H1 (cell line): ENCODE measurements at regions not wholly inside any gene's neighbourhood (a gene's known extent, or its start where the extent isn't known, plus 50 kb on each side); places are given as distances from the start of the nearest gene placed in this dataset.

Experiments
- CTCF ChIA-PET: fragments of 300-600 bp; sonication (Branson Sonifier 250); formaldehyde crosslinking; loops from one replicate; lab custom pipeline; 2021; ENCODE audit not compliant: partially characterized antibody; lab: Charles Lee
- POLR2A ChIA-PET: fragments of 300-600 bp; sonication (Branson Sonifier 250); formaldehyde crosslinking; loops from one replicate; lab custom pipeline; 2021; ENCODE audit warnings: inconsistent platforms; ENCODE audit not compliant: partially characterized antibody; lab: Charles Lee
- DNase-seq, 2 experiments: peaks; one replicate each; pipeline versions ENCODE4 v3.0.0 to v3.0.0-alpha.2; 2010 to 2022; ENCODE audit warnings: low spot score in 2 of 2, low read depth in 1 of 2, mixed read lengths in 1 of 2
- FAIRE-seq: peaks from 2 replicates; lab custom pipeline; 2011; peaks lifted over from hg19 to GRCh38; lab: Jason Lieb, UNC
- H2AFZ ChIP-seq: 2 replicates; pipeline ENCODE4 v1.8.1; 2012; ENCODE audit warnings: low read length, inconsistent platforms
- H2AK5ac ChIP-seq: 2 replicates; pipeline ENCODE4 v1.6.1; 2013; ENCODE audit warnings: low read depth, low read length
- H2BK120ac ChIP-seq: replicated peaks from 2 replicates; pipeline ENCODE3; 2013; ENCODE audit warnings: low read depth, low read length, inconsistent platforms
- H2BK12ac ChIP-seq: 2 replicates; pipeline ENCODE4 v1.6.1; 2013; ENCODE audit warnings: low read depth, low read length
- H2BK15ac ChIP-seq: 2 replicates; pipeline ENCODE4 v1.6.1; 2013; ENCODE audit warnings: low read length
- H2BK20ac ChIP-seq: 2 replicates; pipeline ENCODE4 v1.6.1; 2013; ENCODE audit warnings: low read length
- H2BK5ac ChIP-seq: 2 replicates; pipeline ENCODE4 v1.6.1; 2013; ENCODE audit warnings: low read depth, low read length
- H3K14ac ChIP-seq: 2 replicates; pipeline ENCODE4 v1.6.1; 2013; ENCODE audit warnings: inconsistent platforms; ENCODE audit not compliant: insufficient read length
- H3K18ac ChIP-seq: 2 replicates; pipeline ENCODE4 v1.6.1; 2013; ENCODE audit warnings: low read length; ENCODE audit errors: extremely low read depth
- H3K23ac ChIP-seq: 2 replicates; pipeline ENCODE4 v1.6.1; 2013; ENCODE audit warnings: inconsistent platforms; ENCODE audit not compliant: insufficient read length
- H3K23me2 ChIP-seq: 2 replicates; pipeline ENCODE4 v1.6.1; 2013; ENCODE audit warnings: low read depth, low read length
- H3K27ac ChIP-seq: 2 replicates; pipeline ENCODE4 v1.6.1; 2011; ENCODE audit warnings: low read depth, low read length, inconsistent platforms
- H3K27me3 ChIP-seq, 4 experiments: replicated peaks in 1 of 4; 1 replicate in 1 of 4; 2 replicates in 3 of 4; pipeline versions ENCODE4 v1.6.1 to v1.8.1; 2011 to 2013; ENCODE audit warnings: low read length in 3 of 4, mild to moderate bottlenecking in 3 of 4, inconsistent platforms in 2 of 4, mixed read lengths in 2 of 4, moderate library complexity in 1 of 4; ENCODE audit not compliant: control insufficient read depth in 3 of 4, insufficient read depth in 3 of 4; ENCODE audit errors: extremely low read depth in 1 of 4
- H3K36me3 ChIP-seq, 4 experiments: 2 replicates each; pipeline versions ENCODE4 v1.6.1 to v1.8.1; 2011 to 2013; ENCODE audit warnings: mild to moderate bottlenecking in 4 of 4, low read length in 3 of 4, moderate library complexity in 2 of 4, control low read depth in 1 of 4, inconsistent platforms in 1 of 4; ENCODE audit not compliant: insufficient read depth in 4 of 4, control insufficient read depth in 2 of 4
- H3K4ac ChIP-seq: replicated peaks from 2 replicates; pipeline ENCODE3; 2013; ENCODE audit warnings: low read length, low read depth, mixed read lengths, inconsistent platforms; ENCODE audit not compliant: insufficient read length
- H3K4me1 ChIP-seq, 4 experiments: replicated peaks in 1 of 4; 1 replicate in 1 of 4; 2 replicates in 3 of 4; pipeline versions ENCODE4 v1.6.1 to v1.8.1; 2011 to 2013; ENCODE audit warnings: low read length in 3 of 4, inconsistent platforms in 2 of 4, mixed read lengths in 1 of 4; ENCODE audit not compliant: insufficient read depth in 4 of 4, control insufficient read depth in 3 of 4
- H3K4me2 ChIP-seq, 2 experiments: 2 replicates each; pipeline versions ENCODE4 v1.6.1 to v1.8.1; 2011 to 2013; ENCODE audit warnings: low read depth in 2 of 2, low read length in 2 of 2, control low read depth in 1 of 2, inconsistent platforms in 1 of 2, mild to moderate bottlenecking in 1 of 2; ENCODE audit not compliant: insufficient read depth in 1 of 2
- H3K4me3 ChIP-seq, 4 experiments: fragments of 200-600, 300-600 bp in 1 of 4; sonication (generic), shearing (Covaris generic), sonication (Bioruptor Twin) in 1 of 4; 2 replicates each; pipeline versions ENCODE4 v1.5.1 to v1.8.1; 2011 to 2016; ENCODE audit warnings: low read length in 4 of 4, low read depth in 3 of 4, control low read depth in 2 of 4, inconsistent platforms in 2 of 4, mild to moderate bottlenecking in 2 of 4, mixed read lengths in 1 of 4, moderate library complexity in 1 of 4; ENCODE audit not compliant: insufficient read depth in 2 of 4; ENCODE audit errors: extremely low read depth in 1 of 4
- H3K56ac ChIP-seq: replicated peaks from 2 replicates; pipeline ENCODE3; 2013; ENCODE audit warnings: low read depth, mild to moderate bottlenecking, mixed read lengths, low read length, inconsistent platforms; ENCODE audit not compliant: insufficient read length
- H3K79me1 ChIP-seq: 2 replicates; pipeline ENCODE4 v1.6.1; 2013; ENCODE audit warnings: low read depth, low read length, control low read depth
- H3K79me2 ChIP-seq, 2 experiments: 2 replicates each; pipeline versions ENCODE4 v1.6.1 to v1.8.1; 2012 to 2013; ENCODE audit warnings: low read length in 2 of 2, mild to moderate bottlenecking in 2 of 2, inconsistent platforms in 1 of 2; ENCODE audit not compliant: insufficient read depth in 2 of 2, control insufficient read depth in 1 of 2
- H3K9ac ChIP-seq, 4 experiments: replicated peaks in 1 of 4; 1 replicate in 1 of 4; 2 replicates in 3 of 4; pipeline versions ENCODE4 v1.6.1 to v1.8.1; 2011 to 2013; ENCODE audit warnings: low read depth in 3 of 4, low read length in 3 of 4, control low read depth in 2 of 4, mild to moderate bottlenecking in 2 of 4, moderate library complexity in 2 of 4, inconsistent platforms in 1 of 4; ENCODE audit errors: extremely low read depth in 1 of 4
- H3K9me3 ChIP-seq, 2 experiments: 2 replicates each; pipeline versions ENCODE4 v1.6.1 to v1.8.1; 2012 to 2013; ENCODE audit warnings: mild to moderate bottlenecking in 2 of 2, moderate library complexity in 2 of 2, control low read depth in 1 of 2, inconsistent platforms in 1 of 2, low read depth in 1 of 2, low read length in 1 of 2, mixed read lengths in 1 of 2; ENCODE audit not compliant: insufficient read depth in 2 of 2
- H4K20me1 ChIP-seq, 2 experiments: replicated peaks in 1 of 2; 2 replicates each; pipeline versions ENCODE3 to v1.8.1; 2011 to 2013; ENCODE audit warnings: inconsistent platforms in 2 of 2, low read length in 2 of 2, mild to moderate bottlenecking in 1 of 2; ENCODE audit not compliant: insufficient read depth in 2 of 2, control insufficient read depth in 1 of 2
- H4K5ac ChIP-seq: 2 replicates; pipeline ENCODE4 v1.6.1; 2013; ENCODE audit warnings: low read length, low read depth, mixed read lengths, inconsistent platforms; ENCODE audit not compliant: insufficient read length
- H4K8ac ChIP-seq: 2 replicates; pipeline ENCODE4 v1.8.0; 2013; ENCODE audit warnings: mild to moderate bottlenecking, moderate library complexity, low read length, inconsistent platforms; ENCODE audit not compliant: insufficient read depth; ENCODE audit errors: extremely low read depth
- H4K91ac ChIP-seq: replicated peaks from 2 replicates; pipeline ENCODE3; 2013; ENCODE audit warnings: low read length, mixed read lengths, inconsistent platforms; ENCODE audit not compliant: insufficient read length
- CHD2 ChIP-seq: IDR thresholded peaks from 2 replicates; pipeline ENCODE4 v1.6.1; 2012; ENCODE audit warnings: low read length, improper control_type of control experiment
- EP300 ChIP-seq, 2 experiments: IDR thresholded peaks; 1 replicate in 1 of 2; 2 replicates in 1 of 2; pipeline ENCODE4 v1.6.1; 2011 to 2012; ENCODE audit warnings: low read depth in 2 of 2, low read length in 2 of 2, mild to moderate bottlenecking in 2 of 2, borderline replicate concordance in 1 of 2, inconsistent platforms in 1 of 2, moderate library complexity in 1 of 2
- EZH2 ChIP-seq: fragments of 200-600 bp; sonication (generic); IDR thresholded peaks from 2 replicates; pipeline ENCODE4 v1.7.1; 2012; ENCODE audit warnings: low read depth, mild to moderate bottlenecking, moderate library complexity, low read length, inconsistent platforms; ENCODE audit not compliant: severe bottlenecking
- HDAC2 ChIP-seq, 2 experiments: fragments of 300-600 bp in 1 of 2; sonication (generic) in 1 of 2; IDR thresholded peaks; 2 replicates each; pipeline ENCODE4 v1.6.1; 2011 to 2012; ENCODE audit warnings: low read depth in 2 of 2, low read length in 2 of 2, mild to moderate bottlenecking in 2 of 2, moderate library complexity in 2 of 2, borderline replicate concordance in 1 of 2, inconsistent platforms in 1 of 2
- PHF8 ChIP-seq: fragments of 200-600 bp; sonication (generic); conservative IDR thresholded peaks from 2 replicates; pipeline ENCODE4 v1.7.1; 2012; ENCODE audit warnings: low read depth, mild to moderate bottlenecking, inconsistent platforms, low read length, moderate library complexity
- POU5F1 ChIP-seq: IDR thresholded peaks from 2 replicates; pipeline ENCODE4 v1.6.1; 2011; ENCODE audit warnings: low read depth, mild to moderate bottlenecking, low read length, moderate library complexity
- SAP30 ChIP-seq: fragments of 300-600 bp; sonication (generic); IDR thresholded peaks from 2 replicates; pipeline ENCODE4 v1.7.1; 2012; ENCODE audit warnings: low read length, moderate library complexity, mild to moderate bottlenecking, inconsistent platforms; ENCODE audit not compliant: insufficient read depth, insufficient replicate concordance
- SP1 ChIP-seq: IDR thresholded peaks from 2 replicates; pipeline ENCODE4 v1.6.1; 2011; ENCODE audit warnings: low read depth, low read length
- TAF1 ChIP-seq: IDR thresholded peaks from 2 replicates; pipeline ENCODE4 v1.6.1; 2011; ENCODE audit warnings: mild to moderate bottlenecking, low read depth, low read length
- TBP ChIP-seq: IDR thresholded peaks from 2 replicates; pipeline ENCODE4 v1.6.1; 2011; ENCODE audit warnings: low read depth, low read length, improper control_type of control experiment
- YY1 ChIP-seq: IDR thresholded peaks from 2 replicates; pipeline ENCODE4 v1.6.1; 2011; ENCODE audit warnings: low read depth, mild to moderate bottlenecking, low read length
- WGBS, 2 experiments: shearing (Covaris generic) in 1 of 2; methylation state at CpG; one replicate each; pipeline versions ENCODE4 v1.1.6 to v1.1.7; 2013 to 2015; ENCODE audit warnings: low lambda C conversion rate in 2 of 2, mixed read lengths in 2 of 2, inconsistent platforms in 1 of 2, low coverage in 1 of 2, missing lambda C conversion rate in 1 of 2; ENCODE audit not compliant: insufficient replicate concordance in 2 of 2, insufficient coverage in 1 of 2, insufficient read length in 1 of 2; ENCODE audit errors: extremely low coverage in 1 of 2, missing lambda C conversion rate in 1 of 2; 5-methylcytosine and 5-hydroxymethylcytosine counted together
- TF ChIP-seq, protein P1 (sequence below): IDR thresholded peaks from 2 replicates; pipeline ENCODE4 v1.6.1; 2011; ENCODE audit warnings: low read depth, mild to moderate bottlenecking, low read length; ENCODE audit not compliant: insufficient read depth

DNA sequence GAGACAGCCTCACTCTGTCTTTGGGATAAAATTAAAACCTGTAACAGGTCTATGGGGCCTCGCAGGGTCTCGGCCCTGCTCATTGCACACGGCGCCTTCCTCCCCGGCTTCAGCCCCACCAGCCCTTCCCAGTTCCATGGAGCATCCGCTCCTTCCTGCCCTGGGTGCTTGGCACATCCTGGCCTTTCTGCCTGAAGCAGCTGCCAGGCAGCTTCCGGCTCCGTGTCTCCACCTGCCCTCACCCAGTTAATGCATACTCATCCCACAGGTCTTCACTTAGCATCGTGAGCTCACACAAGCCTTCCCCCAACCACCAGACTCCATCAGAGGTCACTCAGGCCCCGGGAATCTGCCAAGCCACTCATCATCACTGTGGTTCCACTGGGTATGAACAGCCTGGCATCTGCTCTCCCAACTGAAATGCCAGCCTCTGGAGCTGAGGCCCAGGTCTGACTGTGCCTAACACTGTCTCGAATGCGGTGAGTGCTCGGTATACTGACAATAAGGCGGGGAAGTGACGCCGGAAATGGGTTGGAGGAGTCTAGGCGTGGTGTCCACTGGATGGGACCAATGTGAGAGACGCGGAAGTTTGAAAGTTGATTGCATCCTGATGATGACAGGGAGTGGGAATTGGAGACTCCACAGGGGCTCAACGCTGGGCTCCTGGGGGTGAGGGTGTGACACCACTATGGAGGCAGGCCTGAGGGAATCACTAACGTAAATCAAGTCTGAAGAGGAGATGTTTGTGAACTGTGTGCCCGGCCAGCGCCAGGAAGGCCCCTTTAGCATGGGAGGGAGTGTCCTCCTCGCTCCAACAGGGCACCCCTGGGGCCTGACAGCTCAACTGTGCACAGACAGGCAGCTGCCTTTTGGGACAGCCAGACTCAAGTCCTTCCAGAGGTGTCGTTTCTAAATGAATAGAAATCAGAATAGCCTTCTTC is 245.8 kb downstream of the TTLL2 start:
- Histone ChIP-seq H4K20me1 (no peaks in the 10 kb centered on the region), H3K4me1 (no peaks in the 10 kb centered on the region; a peak in 1 of 7 replicates), H2BK20ac (no peak overlapping the region), H3K23ac (no peak overlapping the region), H3K27ac (no peak overlapping the region), H2BK15ac (no peak overlapping the region), H4K5ac (no peak overlapping the region), H2BK120ac (no peak overlapping the region), H3K4me2 (no peak overlapping the region), H2AFZ (no peak overlapping the region), H3K23me2 (no peaks in the 10 kb centered on the region), H4K91ac (no peak overlapping the region), H4K8ac (no peak overlapping the region), H3K4me3 (no peak overlapping the region), H3K27me3 (no peaks in the 10 kb centered on the region), H3K4ac (no peak overlapping the region), H2AK5ac (no peak overlapping the region), H2BK12ac (no peak overlapping the region), H3K18ac (no peak overlapping the region; the same call in 1 of the 2 replicates), H3K56ac (no peak overlapping the region), H3K79me2 (no peaks in the 10 kb centered on the region), H3K14ac (no peak overlapping the region), H3K79me1 (no peaks in the 10 kb centered on the region), H3K9me3 (no peaks in the 10 kb centered on the region), H2BK5ac (no peak overlapping the region), H3K9ac (no peak overlapping the region), H3K36me3 (no peaks in the 10 kb centered on the region)
- WGBS, 2 experiments = 92% methylated on average over 25 of the region's 25 CpGs; no CpG with 5 or more reads in 1 of the 2 experiments
- ChIA-PET POLR2A (no interaction called here), CTCF (no interaction called here)
- no peak for FAIRE-seq
- TF ChIP-seq HDAC2 (IDR thresholded peaks at IDR 0.05; ENCODE audit: borderline replicate concordance in 1 of 2, low read depth in 2 of 2, low read length in 2 of 2) = no peak
- no peak for TF ChIP-seq SAP30
- TF ChIP-seq CHD2 = no peak
- TF ChIP-seq POU5F1 = no peak
- TF ChIP-seq EP300 (IDR thresholded peaks at IDR 0.05; ENCODE audit: borderline replicate concordance in 1 of 2, low read depth in 2 of 2, low read length in 2 of 2) = no peak
- TF ChIP-seq SP1 = no peak
- TF ChIP-seq TBP = no peak
- TF ChIP-seq YY1 = no peak
- TF ChIP-seq TAF1 = no peak
- TF ChIP-seq PHF8 = no peak
- no peak for TF ChIP-seq EZH2
- TF ChIP-seq, protein P1, sequence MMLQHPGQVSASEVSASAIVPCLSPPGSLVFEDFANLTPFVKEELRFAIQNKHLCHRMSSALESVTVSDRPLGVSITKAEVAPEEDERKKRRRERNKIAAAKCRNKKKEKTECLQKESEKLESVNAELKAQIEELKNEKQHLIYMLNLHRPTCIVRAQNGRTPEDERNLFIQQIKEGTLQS = no peak
- DNase-seq = no peak
